B cell (primary cell): ENCODE measurements at regions not wholly inside any gene's neighbourhood (a gene's known extent, or its start where the extent isn't known, plus 50 kb on each side); places are given as distances from the start of the nearest gene placed in this dataset.

Source experiments
- ATAC-seq: fragments of 200-7000 bp; cut with Tn5 transposase; one replicate; pipeline ENCODE4 v1.10.0; 2021; ENCODE audit warnings: low read depth, mild to moderate bottlenecking, moderate number of reproducible peaks, moderate library complexity
- CTCF ChIA-PET: fragments of 350-600 bp; sonication (Branson Sonifier 250); formaldehyde crosslinking; loops from one replicate; lab custom pipeline; 2021; ENCODE audit warnings: antibody characterized with exemption, inconsistent platforms; lab: Charles Lee
- POLR2A ChIA-PET: fragments of 350-600 bp; sonication (Branson Sonifier 250); formaldehyde crosslinking; loops from one replicate; lab custom pipeline; 2021; ENCODE audit warnings: antibody characterized with exemption; lab: Charles Lee
- DNase-seq: peaks from one replicate; pipeline ENCODE4 v3.0.0; 2013
- H2AFZ ChIP-seq: 2 replicates; pipeline ENCODE4 v1.6.1; 2012; ENCODE audit warnings: mild to moderate bottlenecking, low read depth, low read length; ENCODE audit not compliant: insufficient read depth, poor library complexity, severe bottlenecking
- H3K27ac ChIP-seq, 2 donors: 1 replicate in 1 of 2; 2 replicates in 1 of 2; pipeline ENCODE4 v1.5.1; 2012 to 2013; ENCODE audit warnings: low read length in 2 of 2, mild to moderate bottlenecking in 2 of 2, moderate library complexity in 1 of 2
- H3K27me3 ChIP-seq, 4 experiments: fragments of 200-600 bp in 1 of 4; sonication (generic) in 1 of 4; replicated peaks in 1 of 4; 1 replicate in 2 of 4; 2 replicates in 2 of 4; pipeline versions ENCODE4 v1.6.1 to v1.7.0; 2013 to 2016; ENCODE audit warnings: low read length in 3 of 4, mild to moderate bottlenecking in 2 of 4, mixed read lengths in 1 of 4, moderate library complexity in 1 of 4; ENCODE audit not compliant: insufficient read depth in 4 of 4, control insufficient read depth in 3 of 4; ENCODE audit errors: control extremely low read depth in 1 of 4
- H3K36me3 ChIP-seq, 2 experiments: replicated peaks in 1 of 2; 1 replicate in 1 of 2; 2 replicates in 1 of 2; pipeline versions ENCODE4 v1.6.1 to v1.7.1; 2013; ENCODE audit warnings: low read length in 1 of 2; ENCODE audit not compliant: insufficient read depth in 2 of 2, control insufficient read depth in 1 of 2; ENCODE audit errors: control extremely low read depth in 1 of 2, extremely low read depth in 1 of 2
- H3K4me1 ChIP-seq, 2 donors: fragments of 200-600 bp in 1 of 2; sonication (generic) in 1 of 2; 1 replicate in 1 of 2; 2 replicates in 1 of 2; pipeline versions ENCODE4 v1.5.1 to v1.6.1; 2013 to 2017; ENCODE audit warnings: low read length in 2 of 2; ENCODE audit not compliant: control insufficient read depth in 2 of 2, insufficient read depth in 2 of 2
- H3K4me2 ChIP-seq: replicated peaks from 2 replicates; pipeline ENCODE3; 2012; ENCODE audit warnings: mild to moderate bottlenecking, low read depth, low read length; ENCODE audit not compliant: poor library complexity, severe bottlenecking
- H3K4me3 ChIP-seq, 5 experiments: fragments of 200-600 bp in 1 of 5; sonication (generic) in 1 of 5; 1 replicate in 3 of 5; 2 replicates in 2 of 5; pipeline versions ENCODE4 v1.5.1 to v1.7.0; 2011 to 2016; ENCODE audit warnings: low read length in 4 of 5, mild to moderate bottlenecking in 4 of 5, low read depth in 2 of 5, control low read depth in 1 of 5, moderate library complexity in 1 of 5; ENCODE audit not compliant: insufficient read depth in 1 of 5; ENCODE audit errors: control extremely low read depth in 1 of 5, extremely low read depth in 1 of 5
- H3K79me2 ChIP-seq: fragments of 200-600 bp; sonication (generic); one replicate; pipeline ENCODE4 v1.6.0; 2016; ENCODE audit warnings: low read length; ENCODE audit not compliant: control insufficient read depth, insufficient read depth
- H3K9ac ChIP-seq: fragments of 200-600 bp; sonication (generic); 2 replicates; pipeline ENCODE4 v1.6.1; 2017; ENCODE audit warnings: mild to moderate bottlenecking, low read length, moderate library complexity
- H3K9me3 ChIP-seq, 3 donors: one replicate each; pipeline versions ENCODE4 v1.6.1 to v1.7.1; 2013; ENCODE audit warnings: low read length in 2 of 3; ENCODE audit not compliant: control insufficient read depth in 2 of 3, insufficient read depth in 1 of 3; ENCODE audit errors: control extremely low read depth in 1 of 3
- H4K20me1 ChIP-seq: 2 replicates; pipeline ENCODE4 v1.6.0; 2012; ENCODE audit warnings: mild to moderate bottlenecking, low read length; ENCODE audit not compliant: insufficient read depth, control insufficient read depth, poor library complexity, severe bottlenecking
- H3K27ac Mint-ChIP-seq: one replicate; pipeline ENCODE4 v1.8.0; 2021; ENCODE audit warnings: mixed read lengths
- H3K27me3 Mint-ChIP-seq: one replicate; pipeline ENCODE4 v1.8.0; 2021; ENCODE audit warnings: mixed read lengths
- H3K4me1 Mint-ChIP-seq: one replicate; pipeline ENCODE4 v1.8.0; 2021; ENCODE audit warnings: mixed read lengths
- H3K4me3 Mint-ChIP-seq: one replicate; pipeline ENCODE4 v1.8.0; 2021; ENCODE audit warnings: mixed read lengths
- H3K9me3 Mint-ChIP-seq: one replicate; pipeline ENCODE4 v1.8.0; 2022; ENCODE audit warnings: mixed read lengths; ENCODE audit not compliant: insufficient read depth
- EZH2 ChIP-seq: IDR thresholded peaks from 2 replicates; pipeline ENCODE4 v1.6.1; 2012; ENCODE audit warnings: borderline replicate concordance, low read depth, mild to moderate bottlenecking, moderate library complexity, low read length; ENCODE audit not compliant: insufficient read depth, poor library complexity, severe bottlenecking
- WGBS: methylation state at CpG from one replicate; pipeline ENCODE4 v1.1.5; 2013; ENCODE audit warnings: missing lambda C conversion rate; ENCODE audit not compliant: insufficient coverage; 5-methylcytosine and 5-hydroxymethylcytosine counted together
- intact Hi-C: fragments of 100-400 bp; cut with micrococcal nuclease; formaldehyde crosslinking; loops from one replicate; pipeline ENCODE4 v1.10.0; 2022
- TF ChIP-seq, protein P1 (sequence below): fragments of 200-600 bp; IDR thresholded peaks from one replicate; pipeline ENCODE4 v1.8.0; 2022; ENCODE audit warnings: antibody characterized with exemption, mild to moderate bottlenecking

DNA sequence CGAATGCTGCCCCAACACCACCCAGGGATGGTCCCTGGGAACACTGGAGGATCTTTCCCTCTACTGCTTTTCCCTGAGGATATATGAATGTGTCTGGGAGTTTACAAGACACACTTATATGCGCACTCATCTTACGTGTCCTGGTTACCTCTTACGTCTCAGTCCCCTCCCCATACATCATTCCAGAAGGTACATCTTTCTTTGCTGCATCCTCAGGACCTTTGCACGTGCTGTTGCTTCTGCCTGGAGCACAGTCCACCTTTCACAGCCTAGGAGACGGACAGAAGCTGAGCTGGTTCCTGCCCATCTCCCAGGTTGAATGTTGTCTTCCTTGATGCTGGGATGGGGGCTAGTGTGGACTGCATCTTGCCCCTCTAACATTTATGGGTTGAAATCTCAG, 153.0 kb upstream of the FOXF1 start:
- Histone ChIP-seq H2AFZ (no peak overlapping the region), H3K4me3 (no peak overlapping the region), H3K27ac (no peak overlapping the region), H4K20me1 (no peaks in the 10 kb centered on the region), H3K27me3 (peaks cover 0 to 10% (median 0%) of the 10 kb centered on the region in 4 experiments), H3K36me3 (no peaks in the 10 kb centered on the region), H3K9ac (no peak overlapping the region), H3K4me1 (no peaks in the 10 kb centered on the region), H3K4me2 (no peak overlapping the region), H3K79me2 (no peaks in the 10 kb centered on the region), H3K9me3 (peaks cover 0 to 25% (median 0%) of the 10 kb centered on the region in 3 donors)
- ChIA-PET CTCF (no interaction called here), POLR2A (no interaction called here)
- DNase-seq (no peak), ATAC-seq (no peak)
- TF ChIP-seq EZH2: no peak
- TF ChIP-seq, protein P1, sequence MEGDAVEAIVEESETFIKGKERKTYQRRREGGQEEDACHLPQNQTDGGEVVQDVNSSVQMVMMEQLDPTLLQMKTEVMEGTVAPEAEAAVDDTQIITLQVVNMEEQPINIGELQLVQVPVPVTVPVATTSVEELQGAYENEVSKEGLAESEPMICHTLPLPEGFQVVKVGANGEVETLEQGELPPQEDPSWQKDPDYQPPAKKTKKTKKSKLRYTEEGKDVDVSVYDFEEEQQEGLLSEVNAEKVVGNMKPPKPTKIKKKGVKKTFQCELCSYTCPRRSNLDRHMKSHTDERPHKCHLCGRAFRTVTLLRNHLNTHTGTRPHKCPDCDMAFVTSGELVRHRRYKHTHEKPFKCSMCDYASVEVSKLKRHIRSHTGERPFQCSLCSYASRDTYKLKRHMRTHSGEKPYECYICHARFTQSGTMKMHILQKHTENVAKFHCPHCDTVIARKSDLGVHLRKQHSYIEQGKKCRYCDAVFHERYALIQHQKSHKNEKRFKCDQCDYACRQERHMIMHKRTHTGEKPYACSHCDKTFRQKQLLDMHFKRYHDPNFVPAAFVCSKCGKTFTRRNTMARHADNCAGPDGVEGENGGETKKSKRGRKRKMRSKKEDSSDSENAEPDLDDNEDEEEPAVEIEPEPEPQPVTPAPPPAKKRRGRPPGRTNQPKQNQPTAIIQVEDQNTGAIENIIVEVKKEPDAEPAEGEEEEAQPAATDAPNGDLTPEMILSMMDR: no peak
- intact Hi-C loops: no loop called here
- H3K4me3 Mint-ChIP-seq: no peak overlapping the region
- peaks cover 7% of the 10 kb centered on the region for H3K9me3 Mint-ChIP-seq
- H3K27ac Mint-ChIP-seq: no peak overlapping the region
- peaks cover 51% of the 10 kb centered on the region for H3K27me3 Mint-ChIP-seq
- H3K4me1 Mint-ChIP-seq: no peaks in the 10 kb centered on the region
- 76% methylated on average over 6 of the region's 6 CpGs for WGBS

DNA sequence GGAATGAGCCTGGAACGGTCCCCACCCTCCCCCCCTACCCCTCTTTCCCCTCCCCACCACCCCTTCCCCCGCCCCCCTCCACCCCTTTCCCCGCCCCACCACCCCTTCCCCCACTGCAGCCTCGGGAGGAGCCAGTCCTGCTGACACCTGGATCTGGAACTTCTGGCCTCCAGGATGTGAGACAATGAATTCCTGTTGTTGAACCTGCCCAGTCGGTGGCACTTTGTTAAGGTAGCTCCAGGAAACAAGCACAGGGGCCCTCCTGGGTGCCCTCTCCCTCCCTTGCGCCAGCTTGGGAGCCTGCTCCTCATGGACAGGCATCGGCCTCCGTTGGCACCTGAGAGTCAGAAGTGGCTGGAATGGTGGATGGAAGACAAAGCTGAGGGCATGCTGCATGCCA, 152.4 kb upstream of the FOXF1 start:
- H3K9ac ChIP-seq: no peak overlapping the region
- H3K4me1 ChIP-seq: no peaks in the 10 kb centered on the region
- Mint-ChIP-seq H3K9me3 (peaks cover 7% of the 10 kb centered on the region), H3K27me3 (peaks cover 53% of the 10 kb centered on the region), H3K4me3 (no peak overlapping the region), H3K27ac (no peak overlapping the region), H3K4me1 (no peaks in the 10 kb centered on the region)
- CTCF ChIA-PET: no interaction called here
- H3K9me3 ChIP-seq: peaks cover 0 to 25% (median 0%) of the 10 kb centered on the region in 3 donors
- no peaks in the 10 kb centered on the region for H3K36me3 ChIP-seq
- H3K27me3 ChIP-seq: peaks cover 0 to 14% (median 0%) of the 10 kb centered on the region in 4 experiments
- no peak overlapping the region for H3K27ac ChIP-seq
- no peak overlapping the region for H3K4me3 ChIP-seq
- no peaks in the 10 kb centered on the region for H4K20me1 ChIP-seq
- TF ChIP-seq, protein P1: no peak
- no peak for TF ChIP-seq EZH2
- ATAC-seq: no peak
- POLR2A ChIA-PET: no interaction called here
- H2AFZ ChIP-seq: no peak overlapping the region
- intact Hi-C loops: no loop called here
- WGBS: 38% methylated on average over 2 of the region's 8 CpGs
- H3K4me2 ChIP-seq: no peak overlapping the region
- no peak for DNase-seq
- no peaks in the 10 kb centered on the region for H3K79me2 ChIP-seq
